AG04450 (cell line): ENCODE measurements at regions not wholly inside any gene's neighbourhood (a gene's known extent, or its start where the extent isn't known, plus 50 kb on each side); places are given as distances from the start of the nearest gene placed in this dataset.

Experiments used
- CTCF ChIA-PET: fragments of 300-600, 350-600 bp; formaldehyde crosslinking; extraction: SDS; loops from one replicate; lab custom pipeline; 2022; ENCODE audit warnings: antibody characterized with exemption, inconsistent platforms; lab: Charles Lee
- POLR2A ChIA-PET: fragments of 350-600 bp; formaldehyde crosslinking; extraction: SDS; loops from one replicate; lab custom pipeline; 2021; ENCODE audit warnings: antibody characterized with exemption, inconsistent platforms; lab: Yijun Ruan, JAX
- DNase-seq: peaks from one replicate; pipeline ENCODE4 v3.0.0-alpha.2; 2011; ENCODE audit warnings: low read depth, low spot score
- H3K27ac ChIP-seq: one replicate; pipeline ENCODE4 v1.5.1; 2012; ENCODE audit warnings: low read depth, low read length, control low read depth
- H3K27me3 ChIP-seq: one replicate; pipeline ENCODE4 v1.6.0; 2012; ENCODE audit warnings: low read length; ENCODE audit not compliant: control insufficient read depth, insufficient read depth
- H3K4me3 ChIP-seq: 2 replicates; pipeline ENCODE4 v1.5.1; 2011; ENCODE audit warnings: mild to moderate bottlenecking, low read depth, low read length, control low read depth
- H3K9me3 ChIP-seq: 2 replicates; pipeline ENCODE4 v1.5.1; 2012; ENCODE audit warnings: low read length; ENCODE audit not compliant: control insufficient read depth, insufficient read depth
- CTCF ChIP-seq: IDR thresholded peaks from 2 replicates; pipeline ENCODE4 v1.5.1; 2011; ENCODE audit warnings: low read depth, low read length, control low read depth, inconsistent platforms

GRCh38 chr3:74288761-74289160, 325.7 kb downstream of the CNTN3 start:
- Histone ChIP-seq H3K27ac (no peak overlapping the region), H3K4me3 (no peak overlapping the region), H3K9me3 (no peaks in the 10 kb centered on the region), H3K27me3 (no peaks in the 10 kb centered on the region)
- no peak for DNase-seq
- ChIA-PET POLR2A (no interaction called here), CTCF (interaction anchor here (1.1 to 1.2 kb wide), 2 partner anchors 21 to 22 kb away, joined by 3 to 5 read pairs; no protein-coding TSS in a partner anchor)
- TF ChIP-seq CTCF = no peak

- no peak for DNase-seq
- Histone ChIP-seq H3K27ac (no peak overlapping the region), H3K9me3 (no peaks in the 10 kb centered on the region), H3K27me3 (no peaks in the 10 kb centered on the region), H3K4me3 (no peak overlapping the region)
- no peak for TF ChIP-seq CTCF
- CTCF ChIA-PET = no interaction called here
- POLR2A ChIA-PET = no interaction called here
Observed at GRCh38 chr3:74287557-74287956, 326.9 kb downstream of the CNTN3 start.

DNA sequence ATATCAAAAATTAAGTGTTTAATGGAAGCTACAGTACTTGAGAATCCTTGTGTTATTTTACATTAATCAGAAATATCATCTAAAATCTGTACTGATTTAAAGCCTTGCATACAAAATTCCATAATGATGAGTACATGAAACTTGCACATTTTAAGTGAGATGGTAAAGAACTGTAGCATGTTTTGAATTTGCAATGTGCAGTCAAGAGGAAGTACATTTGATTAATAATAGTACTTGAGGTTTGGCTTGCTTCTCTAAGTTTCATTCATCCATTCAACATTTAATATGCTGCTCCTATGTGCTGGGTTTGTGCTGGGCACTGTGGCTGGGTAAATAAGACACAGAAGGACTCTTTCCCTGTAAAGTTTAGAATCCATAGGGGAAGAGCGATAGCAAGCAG, 332.3 kb downstream of the CNTN3 start:
- H3K4me3 ChIP-seq = no peak overlapping the region
- no peaks in the 10 kb centered on the region for H3K27me3 ChIP-seq
- H3K9me3 ChIP-seq = no peaks in the 10 kb centered on the region
- ChIA-PET POLR2A (no interaction called here), CTCF (interaction anchor here (3.1 kb wide), 1 partner anchor 14 kb away, joined by 12 read pairs; no protein-coding TSS in a partner anchor)
- no peak for DNase-seq
- TF ChIP-seq CTCF = no peak
- H3K27ac ChIP-seq = no peak overlapping the region

DNA sequence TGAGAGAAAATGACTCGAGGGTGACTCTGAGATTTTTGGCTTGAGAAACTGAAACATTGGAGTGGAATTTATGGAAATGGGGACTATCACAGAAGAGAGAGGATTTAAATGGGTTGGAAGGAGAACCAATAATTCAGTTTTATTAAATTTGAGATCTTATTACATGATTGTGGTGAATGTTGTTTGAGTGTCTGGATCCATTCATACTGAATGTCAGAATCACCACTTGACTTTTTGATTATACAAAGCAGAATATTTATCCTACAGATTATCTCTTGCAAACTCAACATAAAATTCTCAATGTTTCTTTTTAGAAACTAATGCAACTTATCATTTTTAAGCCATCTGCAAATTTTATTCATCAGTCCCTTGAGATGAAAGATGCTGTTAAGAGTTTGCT, 332.8 kb downstream of the CNTN3 start:
- no peak overlapping the region for H3K27ac ChIP-seq
- H3K9me3 ChIP-seq = no peaks in the 10 kb centered on the region
- ChIA-PET POLR2A (no interaction called here), CTCF (interaction anchor here (3.1 kb wide), 1 partner anchor 14 kb away, joined by 12 read pairs; no protein-coding TSS in a partner anchor)
- no peak for TF ChIP-seq CTCF
- H3K27me3 ChIP-seq = no peaks in the 10 kb centered on the region
- H3K4me3 ChIP-seq = no peak overlapping the region
- DNase-seq = no peak

- ChIA-PET POLR2A (no interaction called here), CTCF (no interaction called here)
- DNase-seq = no peak
- no peak overlapping the region for H3K4me3 ChIP-seq
- no peak for TF ChIP-seq CTCF
- no peak overlapping the region for H3K27ac ChIP-seq
- no peaks in the 10 kb centered on the region for H3K27me3 ChIP-seq
- H3K9me3 ChIP-seq = no peaks in the 10 kb centered on the region
Observed at GRCh38 chr3:74273555-74274402, 340.7 kb downstream of the CNTN3 start.
